K562 (cell line): ENCODE measurements at regions not wholly inside any gene's neighbourhood (a gene's known extent, or its start where the extent isn't known, plus 50 kb on each side); places are given as distances from the start of the nearest gene placed in this dataset.

Experiments used
- ATAC-seq: fragments of 200-7000 bp; cut with Tn5 transposase; 3 replicates; pipeline ENCODE4 v1.9.1; 2020; ENCODE audit warnings: moderate library complexity
- BruUV-seq: library from RNA; stranded (reverse); fragments of 400-500 nt; replicated peaks from 2 replicates; lab custom pipeline; 2021; lab: Mats Ljungman, UMichigan
- CTCF ChIA-PET: fragments of 300-600 bp; formaldehyde crosslinking; extraction: SDS; loops from one replicate; lab custom pipeline; 2021; ENCODE audit warnings: low intra/inter-chr PET ratio; lab: Yijun Ruan, JAX
- POLR2A ChIA-PET: fragments of 300-600, 350-650 bp; sonication (Branson Sonifier 250); formaldehyde crosslinking; extraction: SDS; loops from one replicate; lab custom pipeline; 2021; ENCODE audit warnings: antibody characterized with exemption, inconsistent platforms; lab: Yijun Ruan, JAX
- DNase-seq, 4 experiments: peaks; one replicate each; pipeline versions ENCODE4 v3.0.0 to v3.0.0-alpha.2; 2011 to 2018; ENCODE audit warnings: low spot score in 3 of 4, mixed read lengths in 3 of 4; ENCODE audit errors: extremely low read depth in 1 of 4
- FAIRE-seq: peaks from 2 replicates; lab custom pipeline; 2011; peaks lifted over from hg19 to GRCh38; lab: Jason Lieb, UNC
- H2AFZ ChIP-seq: 2 replicates; pipeline ENCODE4 v1.6.0; 2011; ENCODE audit warnings: low read depth, low read length, control low read depth, inconsistent platforms
- H3K27ac ChIP-seq: fragments of 200-600 bp; 3 replicates; pipeline ENCODE4 v1.8.0; 2011; ENCODE audit warnings: low read depth, mild to moderate bottlenecking, control low read depth, inconsistent platforms, low read length, moderate library complexity, mixed read lengths; ENCODE audit errors: extremely low read depth
- H3K27me3 ChIP-seq, 2 experiments: fragments of 300-600 bp in 1 of 2; 2 replicates in 1 of 2; 3 replicates in 1 of 2; pipeline versions ENCODE4 v1.6.0 to v1.8.0; 2011; ENCODE audit warnings: inconsistent platforms in 2 of 2, low read length in 2 of 2, mild to moderate bottlenecking in 1 of 2, mixed read lengths in 1 of 2, moderate library complexity in 1 of 2; ENCODE audit not compliant: control insufficient read depth in 2 of 2, insufficient read depth in 2 of 2
- H3K36me3 ChIP-seq: fragments of 300-600 bp; 3 replicates; pipeline ENCODE4 v1.8.0; 2011; ENCODE audit warnings: mild to moderate bottlenecking, low read length, inconsistent platforms; ENCODE audit not compliant: control insufficient read depth, insufficient read depth
- H3K4me1 ChIP-seq, 2 experiments: fragments of 200-600 bp in 1 of 2; replicated peaks in 1 of 2; 2 replicates in 1 of 2; 3 replicates in 1 of 2; pipeline versions ENCODE4 v1.5.1 to v1.8.0; 2011; ENCODE audit warnings: inconsistent platforms in 2 of 2, low read length in 2 of 2, mild to moderate bottlenecking in 1 of 2, mixed read lengths in 1 of 2, moderate library complexity in 1 of 2; ENCODE audit not compliant: control insufficient read depth in 2 of 2, insufficient read depth in 2 of 2
- H3K4me2 ChIP-seq: 2 replicates; pipeline ENCODE4 v1.6.1; 2011; ENCODE audit warnings: low read length, control low read depth, inconsistent platforms, mixed read lengths; ENCODE audit not compliant: insufficient read depth
- H3K4me3 ChIP-seq: fragments of 200-600 bp; sonication (generic), shearing (Covaris generic); 2 replicates; pipeline ENCODE4 v1.5.1; 2016; ENCODE audit warnings: control low read depth, inconsistent platforms
- H3K79me2 ChIP-seq: fragments of 200-600 bp; 3 replicates; pipeline ENCODE4 v1.8.0; 2011; ENCODE audit warnings: low read length, inconsistent platforms; ENCODE audit not compliant: control insufficient read depth, insufficient read depth
- H3K9ac ChIP-seq, 2 experiments: 2 replicates each; pipeline versions ENCODE4 v1.6.0 to v1.6.1; 2011; ENCODE audit warnings: low read depth in 2 of 2, low read length in 2 of 2, control low read depth in 1 of 2, inconsistent platforms in 1 of 2, mild to moderate bottlenecking in 1 of 2, mixed read lengths in 1 of 2; ENCODE audit not compliant: insufficient read depth in 1 of 2
- H3K9me1 ChIP-seq: one replicate; pipeline ENCODE4 v1.6.0; 2011; ENCODE audit warnings: inconsistent platforms, mild to moderate bottlenecking, low read length, moderate library complexity; ENCODE audit not compliant: control insufficient read depth, insufficient read depth
- H3K9me3 ChIP-seq: replicated peaks from 2 replicates; pipeline ENCODE4 v1.5.1; 2011; ENCODE audit warnings: low read depth, low read length, inconsistent platforms; ENCODE audit not compliant: control insufficient read depth, insufficient read depth
- H4K20me1 ChIP-seq: replicated peaks from 2 replicates; pipeline ENCODE4 v1.6.1; 2011; ENCODE audit warnings: low read length, inconsistent platforms, mixed read lengths; ENCODE audit not compliant: control insufficient read depth, insufficient read depth
- ETS2 ChIP-seq: IDR thresholded peaks from 2 replicates; pipeline ENCODE4 v1.6.1; 2016; ENCODE audit warnings: borderline replicate concordance, missing genetic modification characterization, mild to moderate bottlenecking, moderate library complexity, missing compliant biosample characterization; ENCODE audit not compliant: poor library complexity, severe bottlenecking
- HNRNPLL ChIP-seq: fragments of 200-400 bp; formaldehyde crosslinking; IDR thresholded peaks from 2 replicates; pipeline ENCODE4 v1.6.1; 2017; ENCODE audit warnings: low read length, low read depth, mild to moderate bottlenecking; ENCODE audit not compliant: poor library complexity, severe bottlenecking
- MECOM ChIP-seq: fragments of 250-450 bp; sonication (Bioruptor Pico); IDR thresholded peaks from 2 replicates; pipeline ENCODE4 v1.8.0; 2022; ENCODE audit warnings: inconsistent platforms
- OTX1 ChIP-seq: fragments of 450-650 bp; formaldehyde crosslinking; IDR thresholded peaks from 2 replicates; pipeline ENCODE4 v1.4.0; 2022; ENCODE audit warnings: mild to moderate bottlenecking
- PYGO2 ChIP-seq: fragments of 450-650 bp; IDR thresholded peaks from 2 replicates; pipeline ENCODE4 v1.6.1; 2016; ENCODE audit warnings: mild to moderate bottlenecking, missing genetic modification characterization, moderate library complexity, missing compliant biosample characterization
- SNIP1 ChIP-seq: fragments of 450-650 bp; IDR thresholded peaks from 2 replicates; pipeline ENCODE4 v1.7.1; 2017; ENCODE audit warnings: low read depth, mild to moderate bottlenecking
- TRIM28 ChIP-seq: fragments of 450-650 bp; IDR thresholded peaks from 2 replicates; pipeline ENCODE4 v1.6.1; 2017
- TSC22D4 ChIP-seq: fragments of 450-650 bp; IDR thresholded peaks from 2 replicates; pipeline ENCODE4 v1.6.1; 2016; ENCODE audit warnings: missing genetic modification characterization, missing biosample characterization, control low read depth
- ZNF134 ChIP-seq: fragments of 250-450 bp; sonication (Bioruptor Pico); conservative IDR thresholded peaks from 2 replicates; pipeline ENCODE4 v1.4.0; 2020
- ZNF561 ChIP-seq: fragments of 450-650 bp; formaldehyde crosslinking; conservative IDR thresholded peaks from 2 replicates; pipeline ENCODE4 v1.4.0; 2020; ENCODE audit warnings: mild to moderate bottlenecking, moderate library complexity
- ZNF75A ChIP-seq: fragments of 450-650 bp; formaldehyde crosslinking; IDR thresholded peaks from 2 replicates; pipeline ENCODE4 v1.4.0; 2020; ENCODE audit warnings: mild to moderate bottlenecking
- WGBS: fragments of 100-300 bp; shearing (Covaris generic); methylation state at CpG from one replicate; pipeline ENCODE4 v1.1.6; 2016; ENCODE audit warnings: low coverage, mixed read lengths; ENCODE audit not compliant: insufficient coverage; ENCODE audit errors: missing lambda C conversion rate; 5-methylcytosine and 5-hydroxymethylcytosine counted together
- in situ Hi-C: fragments of 300-500 bp; cut with MboI; formaldehyde crosslinking; loops from 4 replicates; pipeline ENCODE4 v1.15.0; 2018; ENCODE audit warnings: inconsistent platforms, mixed read lengths
- intact Hi-C: fragments of 100-400 bp; cut with micrococcal nuclease; formaldehyde crosslinking; loops from 2 replicates; pipeline ENCODE4 v1.14.2; 2022
- TF ChIP-seq, protein P1 (sequence below): fragments of 450-650 bp; conservative IDR thresholded peaks from 2 replicates; pipeline ENCODE4 v1.6.1; 2016; ENCODE audit warnings: missing genetic modification characterization, low read depth, mild to moderate bottlenecking, control low read depth, missing compliant biosample characterization
- TF ChIP-seq, protein P2 (sequence below): fragments of 450-650 bp; formaldehyde crosslinking; IDR thresholded peaks from 2 replicates; pipeline ENCODE4 v1.4.0; 2022; ENCODE audit warnings: missing genetic modification characterization
- TF ChIP-seq, protein P3 (sequence below): sonication (generic); formaldehyde crosslinking; IDR thresholded peaks from 2 replicates; pipeline ENCODE4 v1.8.1; 2023; ENCODE audit warnings: mild to moderate bottlenecking, missing genetic modification reagents
- TF ChIP-seq, protein P4 (sequence below): fragments of 250-450 bp; sonication (Bioruptor Pico); IDR thresholded peaks from 2 replicates; pipeline ENCODE4 v1.4.0; 2020; ENCODE audit warnings: mild to moderate bottlenecking, moderate library complexity, borderline replicate concordance

DNA sequence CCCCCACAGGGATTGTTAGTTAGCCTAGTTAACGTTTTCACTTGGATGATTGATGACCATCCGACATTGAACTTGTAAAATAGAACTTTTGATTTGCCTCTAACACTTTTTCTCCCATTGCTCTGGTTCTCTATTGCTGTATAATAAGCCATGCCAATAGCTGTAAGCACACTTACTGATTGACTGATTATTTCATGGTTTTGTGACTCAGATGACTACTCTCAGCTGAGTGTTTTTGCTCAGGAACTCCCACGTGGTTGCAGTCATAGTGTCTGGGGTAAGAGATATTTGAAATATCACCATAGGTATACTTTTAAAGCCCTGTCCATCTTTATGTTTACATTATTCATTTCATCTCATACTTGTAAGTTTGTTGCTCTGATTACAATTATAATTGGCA, 1285.5 kb downstream of the STIM2 start:
- in situ Hi-C loops (no loop called here), intact Hi-C loops (no loop called here)
- Histone ChIP-seq H3K36me3 (no peaks in the 10 kb centered on the region), H3K79me2 (no peaks in the 10 kb centered on the region), H3K27ac (no peak overlapping the region), H2AFZ (no peak overlapping the region), H4K20me1 (no peaks in the 10 kb centered on the region), H3K9me3 (no peaks in the 10 kb centered on the region), H3K4me2 (no peak overlapping the region), H3K4me1 (no peaks in the 10 kb centered on the region), H3K9me1 (no peaks in the 10 kb centered on the region), H3K9ac (no peak overlapping the region), H3K27me3 (no peaks in the 10 kb centered on the region), H3K4me3 (no peak overlapping the region)
- TF ChIP-seq, protein P1, sequence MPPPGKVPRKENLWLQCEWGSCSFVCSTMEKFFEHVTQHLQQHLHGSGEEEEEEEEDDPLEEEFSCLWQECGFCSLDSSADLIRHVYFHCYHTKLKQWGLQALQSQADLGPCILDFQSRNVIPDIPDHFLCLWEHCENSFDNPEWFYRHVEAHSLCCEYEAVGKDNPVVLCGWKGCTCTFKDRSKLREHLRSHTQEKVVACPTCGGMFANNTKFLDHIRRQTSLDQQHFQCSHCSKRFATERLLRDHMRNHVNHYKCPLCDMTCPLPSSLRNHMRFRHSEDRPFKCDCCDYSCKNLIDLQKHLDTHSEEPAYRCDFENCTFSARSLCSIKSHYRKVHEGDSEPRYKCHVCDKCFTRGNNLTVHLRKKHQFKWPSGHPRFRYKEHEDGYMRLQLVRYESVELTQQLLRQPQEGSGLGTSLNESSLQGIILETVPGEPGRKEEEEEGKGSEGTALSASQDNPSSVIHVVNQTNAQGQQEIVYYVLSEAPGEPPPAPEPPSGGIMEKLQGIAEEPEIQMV (tag): no peak
- TF ChIP-seq HNRNPLL: no peak
- no peak for TF ChIP-seq PYGO2 (tag)
- TF ChIP-seq, protein P2, sequence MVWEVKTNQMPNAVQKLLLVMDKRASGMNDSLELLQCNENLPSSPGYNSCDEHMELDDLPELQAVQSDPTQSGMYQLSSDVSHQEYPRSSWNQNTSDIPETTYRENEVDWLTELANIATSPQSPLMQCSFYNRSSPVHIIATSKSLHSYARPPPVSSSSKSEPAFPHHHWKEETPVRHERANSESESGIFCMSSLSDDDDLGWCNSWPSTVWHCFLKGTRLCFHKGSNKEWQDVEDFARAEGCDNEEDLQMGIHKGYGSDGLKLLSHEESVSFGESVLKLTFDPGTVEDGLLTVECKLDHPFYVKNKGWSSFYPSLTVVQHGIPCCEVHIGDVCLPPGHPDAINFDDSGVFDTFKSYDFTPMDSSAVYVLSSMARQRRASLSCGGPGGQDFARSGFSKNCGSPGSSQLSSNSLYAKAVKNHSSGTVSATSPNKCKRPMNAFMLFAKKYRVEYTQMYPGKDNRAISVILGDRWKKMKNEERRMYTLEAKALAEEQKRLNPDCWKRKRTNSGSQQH: no peak
- no peak for TF ChIP-seq MECOM (CRISPR knock-in tag)
- TF ChIP-seq SNIP1: no peak
- TF ChIP-seq TRIM28: no peak
- TF ChIP-seq, protein P3, sequence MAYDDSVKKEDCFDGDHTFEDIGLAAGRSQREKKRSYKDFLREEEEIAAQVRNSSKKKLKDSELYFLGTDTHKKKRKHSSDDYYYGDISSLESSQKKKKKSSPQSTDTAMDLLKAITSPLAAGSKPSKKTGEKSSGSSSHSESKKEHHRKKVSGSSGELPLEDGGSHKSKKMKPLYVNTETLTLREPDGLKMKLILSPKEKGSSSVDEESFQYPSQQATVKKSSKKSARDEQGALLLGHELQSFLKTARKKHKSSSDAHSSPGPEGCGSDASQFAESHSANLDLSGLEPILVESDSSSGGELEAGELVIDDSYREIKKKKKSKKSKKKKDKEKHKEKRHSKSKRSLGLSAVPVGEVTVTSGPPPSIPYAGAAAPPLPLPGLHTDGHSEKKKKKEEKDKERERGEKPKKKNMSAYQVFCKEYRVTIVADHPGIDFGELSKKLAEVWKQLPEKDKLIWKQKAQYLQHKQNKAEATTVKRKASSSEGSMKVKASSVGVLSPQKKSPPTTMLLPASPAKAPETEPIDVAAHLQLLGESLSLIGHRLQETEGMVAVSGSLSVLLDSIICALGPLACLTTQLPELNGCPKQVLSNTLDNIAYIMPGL (CRISPR knock-in tag): no peak
- no peak for TF ChIP-seq ZNF561 (CRISPR knock-in tag)
- TF ChIP-seq, protein P4, sequence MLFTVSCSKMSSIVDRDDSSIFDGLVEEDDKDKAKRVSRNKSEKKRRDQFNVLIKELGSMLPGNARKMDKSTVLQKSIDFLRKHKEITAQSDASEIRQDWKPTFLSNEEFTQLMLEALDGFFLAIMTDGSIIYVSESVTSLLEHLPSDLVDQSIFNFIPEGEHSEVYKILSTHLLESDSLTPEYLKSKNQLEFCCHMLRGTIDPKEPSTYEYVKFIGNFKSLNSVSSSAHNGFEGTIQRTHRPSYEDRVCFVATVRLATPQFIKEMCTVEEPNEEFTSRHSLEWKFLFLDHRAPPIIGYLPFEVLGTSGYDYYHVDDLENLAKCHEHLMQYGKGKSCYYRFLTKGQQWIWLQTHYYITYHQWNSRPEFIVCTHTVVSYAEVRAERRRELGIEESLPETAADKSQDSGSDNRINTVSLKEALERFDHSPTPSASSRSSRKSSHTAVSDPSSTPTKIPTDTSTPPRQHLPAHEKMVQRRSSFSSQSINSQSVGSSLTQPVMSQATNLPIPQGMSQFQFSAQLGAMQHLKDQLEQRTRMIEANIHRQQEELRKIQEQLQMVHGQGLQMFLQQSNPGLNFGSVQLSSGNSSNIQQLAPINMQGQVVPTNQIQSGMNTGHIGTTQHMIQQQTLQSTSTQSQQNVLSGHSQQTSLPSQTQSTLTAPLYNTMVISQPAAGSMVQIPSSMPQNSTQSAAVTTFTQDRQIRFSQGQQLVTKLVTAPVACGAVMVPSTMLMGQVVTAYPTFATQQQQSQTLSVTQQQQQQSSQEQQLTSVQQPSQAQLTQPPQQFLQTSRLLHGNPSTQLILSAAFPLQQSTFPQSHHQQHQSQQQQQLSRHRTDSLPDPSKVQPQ (CRISPR knock-in tag): no peak
- TF ChIP-seq TSC22D4 (tag): no peak
- no peak for TF ChIP-seq ETS2
- no peak for TF ChIP-seq ZNF75A (CRISPR knock-in tag)
- no peak for TF ChIP-seq ZNF134
- no peak for TF ChIP-seq OTX1 (CRISPR knock-in tag)
- no TSS peak for BruUV-seq
- DNase-seq (no peak), ATAC-seq (no peak), FAIRE-seq (no peak)
- POLR2A ChIA-PET: no interaction called here
- CTCF ChIA-PET: no interaction called here
- WGBS: 2% methylated on average over 3 of the region's 3 CpGs
